COLO829 (cell line): ENCODE measurements at regions not wholly inside any gene's neighbourhood (a gene's known extent, or its start where the extent isn't known, plus 50 kb on each side); places are given as distances from the start of the nearest gene placed in this dataset.
A peak's percentile ranks its signal among the peaks of the same experiment; 100 is the strongest.

Source experiments
- DNase-seq: peaks from one replicate; pipeline ENCODE4 v3.0.0; 2012; ENCODE audit warnings: low spot score

GRCh38 chr10:3624367-3624766, 160.6 kb downstream of the KLF6 start:
- DNase-seq: peak; percentile 0

- DNase-seq: peak; percentile 9
Observed at GRCh38 chr10:3623746-3624145, 161.3 kb downstream of the KLF6 start.

GRCh38 chr10:3622845-3623621, 162.0 kb downstream of the KLF6 start:
- no peak for DNase-seq

GRCh38 chr10:3622427-3622826, 162.6 kb downstream of the KLF6 start:
- DNase-seq: no peak

- no peak for DNase-seq
Observed at GRCh38 chr10:3620818-3621217, 164.2 kb downstream of the KLF6 start.

GRCh38 chr10:3619241-3619640, 165.8 kb downstream of the KLF6 start:
- DNase-seq: no peak

GRCh38 chr10:3616880-3617279, 168.1 kb downstream of the KLF6 start:
- no peak for DNase-seq

GRCh38 chr10:3613318-3613717, 171.7 kb downstream of the KLF6 start:
- DNase-seq: no peak

GRCh38 chr10:3612183-3613001, 172.6 kb downstream of the KLF6 start:
- DNase-seq: no peak

GRCh38 chr10:3606309-3606708, 178.7 kb downstream of the KLF6 start:
- DNase-seq: no peak

GRCh38 chr10:3605882-3606281, 179.1 kb downstream of the KLF6 start:
- DNase-seq: no peak

GRCh38 chr10:3595736-3596135, 189.3 kb downstream of the KLF6 start:
- no peak for DNase-seq

- DNase-seq: no peak
Observed at GRCh38 chr10:3593611-3594010, 191.4 kb downstream of the KLF6 start.

- DNase-seq: no peak
Observed at GRCh38 chr10:3592424-3592823, 192.6 kb downstream of the KLF6 start.

GRCh38 chr10:3588816-3589215, 196.2 kb downstream of the KLF6 start:
- DNase-seq: no peak

GRCh38 chr10:3588346-3588745, 196.7 kb downstream of the KLF6 start:
- no peak for DNase-seq

GRCh38 chr10:3584926-3585784, 199.9 kb downstream of the KLF6 start:
- no peak for DNase-seq

GRCh38 chr10:3580565-3580964, 204.4 kb downstream of the KLF6 start:
- no peak for DNase-seq

- DNase-seq: no peak
Observed at GRCh38 chr10:3579845-3580244, 205.2 kb downstream of the KLF6 start.

- DNase-seq: no peak
Observed at GRCh38 chr10:3578682-3579081, 206.3 kb downstream of the KLF6 start.

- DNase-seq: no peak
Observed at GRCh38 chr10:3578159-3578558, 206.8 kb downstream of the KLF6 start.

GRCh38 chr10:3574451-3574850, 210.6 kb downstream of the KLF6 start:
- no peak for DNase-seq
